ENCODE measurements at regions not wholly inside any gene's neighbourhood (a gene's known extent, or its start where the extent isn't known, plus 50 kb on each side); places are given as distances from the start of the nearest gene placed in this dataset.

GRCh38 chr4:37188100-37188499, 56.4 kb upstream of the NWD2 start:
- DNase-seq (ENCODE audit: low spot score) = no peak
- in situ Hi-C loops (cut with MboI; ENCODE audit: low pct_unique_long_range_greater_than_20kb, low sequenced_read_pairs, unreplicated experiment) = no loop called here
- TF ChIP-seq, protein P1, sequence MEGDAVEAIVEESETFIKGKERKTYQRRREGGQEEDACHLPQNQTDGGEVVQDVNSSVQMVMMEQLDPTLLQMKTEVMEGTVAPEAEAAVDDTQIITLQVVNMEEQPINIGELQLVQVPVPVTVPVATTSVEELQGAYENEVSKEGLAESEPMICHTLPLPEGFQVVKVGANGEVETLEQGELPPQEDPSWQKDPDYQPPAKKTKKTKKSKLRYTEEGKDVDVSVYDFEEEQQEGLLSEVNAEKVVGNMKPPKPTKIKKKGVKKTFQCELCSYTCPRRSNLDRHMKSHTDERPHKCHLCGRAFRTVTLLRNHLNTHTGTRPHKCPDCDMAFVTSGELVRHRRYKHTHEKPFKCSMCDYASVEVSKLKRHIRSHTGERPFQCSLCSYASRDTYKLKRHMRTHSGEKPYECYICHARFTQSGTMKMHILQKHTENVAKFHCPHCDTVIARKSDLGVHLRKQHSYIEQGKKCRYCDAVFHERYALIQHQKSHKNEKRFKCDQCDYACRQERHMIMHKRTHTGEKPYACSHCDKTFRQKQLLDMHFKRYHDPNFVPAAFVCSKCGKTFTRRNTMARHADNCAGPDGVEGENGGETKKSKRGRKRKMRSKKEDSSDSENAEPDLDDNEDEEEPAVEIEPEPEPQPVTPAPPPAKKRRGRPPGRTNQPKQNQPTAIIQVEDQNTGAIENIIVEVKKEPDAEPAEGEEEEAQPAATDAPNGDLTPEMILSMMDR (IDR thresholded peaks at IDR 0.05; ENCODE audit: extremely low read depth, insufficient read depth, missing control alignments) = peak; percentile 42
